ENCODE measurements at regions not wholly inside any gene's neighbourhood (a gene's known extent, or its start where the extent isn't known, plus 50 kb on each side); places are given as distances from the start of the nearest gene placed in this dataset.
A peak's percentile ranks its signal among the peaks of the same experiment; 100 is the strongest.

GRCh38 chr3:80533553-80533952 lies 765.8 kb upstream of the ROBO1 start:
- FAIRE-seq (no peak), DNase-seq (ENCODE audit: low spot score) (no peak)

GRCh38 chr3:80526153-80526552 lies 758.4 kb upstream of the ROBO1 start:
- DNase-seq (ENCODE audit: low spot score), result no peak
- no peak for FAIRE-seq

- no peak for FAIRE-seq
Measured at GRCh38 chr3:80521081-80521480, 753.3 kb upstream of the ROBO1 start.

GRCh38 chr3:80519436-80519835 lies 751.6 kb upstream of the ROBO1 start:
- no peak for DNase-seq (ENCODE audit: low spot score)
- FAIRE-seq, result no peak

More at GRCh38 chr3:80521081-80521480, 753.3 kb upstream of the ROBO1 start:
- no peak for DNase-seq (ENCODE audit: low spot score)

DNA sequence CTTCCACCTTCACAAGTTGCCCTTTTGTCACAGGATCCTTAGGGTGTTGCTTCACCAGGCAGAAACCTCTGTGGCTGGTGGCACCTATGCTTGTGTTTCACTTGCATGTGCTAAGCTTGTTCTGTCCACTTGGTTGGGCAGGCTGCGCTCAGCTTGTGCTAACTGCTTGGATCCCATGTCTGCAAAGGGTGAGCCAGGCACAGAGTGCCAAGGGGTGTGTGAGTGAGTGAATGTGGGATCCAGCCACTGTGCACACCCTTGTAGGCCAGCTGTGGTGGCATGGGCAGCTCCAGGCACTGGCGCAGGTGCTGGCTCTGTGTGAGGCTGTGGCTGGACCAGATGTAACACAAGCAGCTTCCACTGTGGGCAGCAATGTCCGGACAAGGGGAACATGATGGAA lies 728.7 kb upstream of the ROBO1 start:
- DNase-seq (ENCODE audit: low spot score), result no peak
- no peak for FAIRE-seq

GRCh38 chr3:80492162-80492561 lies 724.4 kb upstream of the ROBO1 start:
- no peak for DNase-seq (ENCODE audit: low spot score)
- FAIRE-seq, result peak; percentile 5

DNA sequence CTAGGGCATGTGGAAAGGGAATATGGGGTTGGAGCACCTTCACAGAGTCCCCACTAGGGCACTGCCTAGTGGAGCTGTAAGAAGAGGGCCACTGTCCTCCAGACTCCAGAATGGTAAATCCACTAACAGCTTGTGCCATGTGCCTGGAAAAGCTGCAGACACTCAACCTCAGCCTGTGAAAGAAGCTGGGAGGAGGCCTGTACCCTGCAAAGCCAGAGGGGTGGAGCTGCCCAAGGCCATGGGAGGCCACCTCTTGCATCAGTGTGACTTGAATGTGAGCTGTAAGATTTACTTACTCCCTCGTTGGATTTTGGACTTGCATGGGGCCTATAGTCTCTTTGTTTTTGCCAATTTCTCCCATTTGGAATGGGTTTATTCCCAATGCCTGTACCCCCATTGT lies 705.2 kb upstream of the ROBO1 start:
- FAIRE-seq, result no peak
- no peak for DNase-seq (ENCODE audit: low spot score)

DNA sequence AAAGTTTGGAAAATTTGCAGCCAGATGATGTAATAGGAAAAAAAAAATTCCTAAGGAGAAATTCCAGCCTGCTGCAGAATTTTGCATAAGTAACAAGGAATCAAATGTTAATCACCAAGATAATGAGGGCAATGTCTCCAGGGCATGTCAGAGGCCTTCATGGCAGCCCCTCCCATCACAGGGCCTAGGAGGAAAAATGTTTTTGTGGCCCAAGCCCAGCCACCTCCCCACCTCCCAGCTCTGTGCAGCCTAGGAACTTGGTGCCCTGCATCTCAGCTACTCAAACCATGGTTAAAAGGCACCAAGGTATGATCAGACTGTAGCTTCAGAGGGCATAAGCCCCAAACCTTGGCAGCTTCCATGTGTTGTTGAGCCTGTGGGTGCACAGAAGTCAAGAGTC lies 704.7 kb upstream of the ROBO1 start:
- FAIRE-seq (no peak), DNase-seq (ENCODE audit: low spot score) (no peak)

GRCh38 chr3:80470433-80470832 lies 702.6 kb upstream of the ROBO1 start:
- DNase-seq (ENCODE audit: low spot score) (no peak), FAIRE-seq (peak; percentile 58)

GRCh38 chr3:80465746-80466145 lies 697.9 kb upstream of the ROBO1 start:
- FAIRE-seq (no peak), DNase-seq (ENCODE audit: low spot score) (no peak)

DNA sequence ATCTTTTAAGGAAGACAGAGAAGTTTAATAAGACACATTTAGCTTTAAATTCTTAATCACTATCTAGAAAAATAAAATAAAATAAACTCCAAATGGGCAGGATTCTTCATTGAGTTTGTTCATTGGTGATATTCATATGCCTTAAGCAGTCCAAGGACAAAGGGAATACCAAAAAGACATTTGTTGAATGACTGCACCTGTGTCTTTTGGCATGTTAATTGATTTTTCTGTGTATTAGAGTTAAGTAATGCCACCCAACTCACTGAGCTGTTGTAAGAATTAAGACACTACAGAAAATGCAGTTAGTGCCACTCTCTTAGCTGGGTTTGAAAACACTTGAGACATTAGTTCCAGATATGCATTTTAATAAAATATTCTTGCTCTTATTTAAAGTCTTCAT lies 683.6 kb upstream of the ROBO1 start:
- DNase-seq (ENCODE audit: low spot score), result no peak
- no peak for FAIRE-seq

DNA sequence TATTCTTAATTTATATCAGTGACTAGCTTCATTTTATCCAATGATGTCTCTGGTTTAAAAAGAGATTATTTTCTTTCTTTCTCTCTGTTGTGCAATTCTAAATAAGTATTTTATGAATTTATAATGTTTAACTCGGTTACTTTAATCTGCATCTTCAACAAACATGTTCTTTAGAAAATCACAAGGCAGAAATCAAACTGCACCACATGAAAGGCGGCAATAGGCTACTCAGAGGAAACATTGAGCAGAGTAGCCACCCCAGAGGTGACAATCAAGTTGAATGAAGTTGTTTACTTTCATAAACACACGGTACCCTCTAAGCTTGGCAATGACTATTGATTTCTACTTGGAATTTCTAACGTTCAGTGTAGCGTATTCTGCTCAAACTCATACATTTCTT lies 677.8 kb upstream of the ROBO1 start:
- DNase-seq (ENCODE audit: low spot score) (no peak), FAIRE-seq (no peak)

DNA sequence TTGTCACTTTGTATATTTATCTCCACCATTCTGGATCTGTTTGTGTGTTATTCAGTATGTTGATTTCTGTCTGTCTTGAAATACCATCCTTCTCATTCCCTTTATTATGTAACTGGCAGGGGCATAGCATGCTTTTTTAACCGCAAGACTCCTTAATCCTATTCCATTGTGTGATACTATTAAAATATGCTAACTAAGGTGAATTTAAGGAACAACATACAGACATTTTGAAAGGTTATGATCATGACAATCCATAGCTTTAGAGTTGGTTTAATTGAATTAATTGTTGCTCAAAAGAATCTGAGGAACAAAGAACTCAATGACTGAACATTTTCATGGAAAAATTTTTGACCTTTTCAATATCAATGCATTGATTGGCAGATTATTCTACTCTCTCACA lies 677.3 kb upstream of the ROBO1 start:
- DNase-seq (ENCODE audit: low spot score) (no peak), FAIRE-seq (no peak)

- FAIRE-seq (no peak), DNase-seq (ENCODE audit: low spot score) (no peak)
Measured at GRCh38 chr3:80439490-80439889, 671.7 kb upstream of the ROBO1 start.

DNA sequence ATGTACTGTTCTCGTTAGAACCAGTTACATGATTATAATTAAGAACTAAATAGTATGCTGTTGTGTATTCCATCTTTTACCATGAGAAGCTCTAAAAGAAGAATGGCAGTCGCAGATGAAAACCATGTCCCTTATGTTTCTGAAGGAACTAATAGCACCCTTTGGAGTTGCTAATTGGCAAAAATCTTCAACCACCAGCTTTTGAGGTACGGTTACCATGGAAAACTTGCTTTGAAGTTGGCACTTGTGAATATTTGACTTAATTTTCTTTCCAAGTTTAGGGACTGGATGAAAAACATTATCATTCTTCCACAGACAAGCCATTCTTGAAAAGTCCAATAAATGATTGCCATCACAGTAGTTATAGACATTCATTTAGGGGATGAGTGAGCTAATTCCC lies 666.6 kb upstream of the ROBO1 start:
- FAIRE-seq (no peak), DNase-seq (ENCODE audit: low spot score) (no peak)

GRCh38 chr3:80424951-80425350 lies 657.2 kb upstream of the ROBO1 start:
- DNase-seq (ENCODE audit: low spot score) (no peak), FAIRE-seq (no peak)

DNA sequence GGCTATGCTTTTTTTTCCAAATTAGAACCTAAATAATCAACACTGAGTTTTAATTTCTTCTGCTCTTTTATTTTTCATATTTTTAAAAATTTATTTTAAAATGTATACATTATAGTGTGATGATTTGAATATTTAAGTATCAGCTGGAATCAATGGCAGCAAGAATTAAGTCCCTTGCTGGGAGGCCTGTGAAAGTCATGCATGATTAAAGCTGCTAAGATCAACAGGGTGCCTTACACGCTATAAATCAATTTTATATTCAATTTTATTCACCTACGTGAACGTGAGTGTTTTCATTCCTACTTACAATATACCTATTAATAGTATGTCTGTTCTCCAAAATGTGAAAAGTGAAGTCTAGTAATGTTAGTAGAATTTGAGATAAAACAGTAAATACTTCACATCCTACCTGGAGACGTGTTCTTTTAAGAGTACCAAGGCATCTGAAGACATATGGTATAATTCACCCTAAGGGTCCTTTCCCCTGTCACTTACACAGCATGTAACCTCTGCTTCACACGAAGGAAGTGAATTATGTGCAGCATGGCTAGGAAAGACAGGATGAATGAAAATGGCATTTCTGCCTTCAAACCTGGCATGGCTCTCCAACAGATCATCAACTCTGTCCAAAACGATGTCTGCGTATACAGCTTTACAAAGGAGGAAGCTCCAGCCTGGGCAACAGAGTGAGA lies 640.4 kb upstream of the ROBO1 start:
- FAIRE-seq (no peak), DNase-seq (ENCODE audit: low spot score) (no peak)

- no peak for DNase-seq (ENCODE audit: low spot score)
- no peak for FAIRE-seq
Measured at GRCh38 chr3:80405618-80406017, 637.8 kb upstream of the ROBO1 start.

DNA sequence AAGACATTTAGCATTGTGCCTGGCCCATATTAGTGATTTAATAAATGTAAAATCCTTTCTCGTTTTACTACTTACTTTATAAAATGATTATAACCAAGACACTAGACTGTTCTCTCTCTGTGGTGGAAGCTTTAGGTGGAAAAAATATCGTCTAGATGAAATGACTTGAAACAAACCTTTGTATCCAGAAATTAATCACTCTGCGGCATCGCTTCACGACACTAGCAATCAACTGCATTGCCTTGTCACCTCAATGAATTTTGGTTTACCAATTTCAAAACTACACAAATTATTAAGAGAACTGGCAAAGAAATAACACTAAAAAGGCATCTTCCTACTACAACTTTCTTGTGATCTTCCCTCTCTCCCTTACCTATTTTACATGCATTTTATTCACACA lies 627.2 kb upstream of the ROBO1 start:
- DNase-seq (ENCODE audit: low spot score) (no peak), FAIRE-seq (no peak)

GRCh38 chr3:80391573-80391972 lies 623.8 kb upstream of the ROBO1 start:
- DNase-seq (ENCODE audit: low spot score), result no peak
- FAIRE-seq, result no peak

- no peak for FAIRE-seq
- no peak for DNase-seq (ENCODE audit: low spot score)
Measured at GRCh38 chr3:80384811-80385210, 617.0 kb upstream of the ROBO1 start.

DNA sequence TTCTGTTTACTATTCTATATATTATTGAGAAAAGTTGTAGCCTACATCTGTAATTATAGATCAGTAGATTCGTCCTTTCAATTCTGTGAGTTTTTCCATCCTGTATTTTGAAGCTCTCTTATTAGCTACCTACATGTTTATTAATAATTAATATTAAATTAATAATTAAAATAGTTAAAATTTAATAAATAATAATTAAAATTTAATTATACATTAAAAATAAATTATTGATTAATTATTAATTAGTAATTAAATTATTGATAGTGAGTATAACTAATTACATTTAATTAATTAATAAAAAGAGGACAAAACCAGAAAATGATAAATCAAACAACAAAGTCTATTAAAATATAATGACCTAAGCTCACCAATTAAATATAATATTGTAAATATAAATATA lies 606.6 kb upstream of the ROBO1 start:
- no peak for DNase-seq (ENCODE audit: low spot score)
- FAIRE-seq, result no peak

DNA sequence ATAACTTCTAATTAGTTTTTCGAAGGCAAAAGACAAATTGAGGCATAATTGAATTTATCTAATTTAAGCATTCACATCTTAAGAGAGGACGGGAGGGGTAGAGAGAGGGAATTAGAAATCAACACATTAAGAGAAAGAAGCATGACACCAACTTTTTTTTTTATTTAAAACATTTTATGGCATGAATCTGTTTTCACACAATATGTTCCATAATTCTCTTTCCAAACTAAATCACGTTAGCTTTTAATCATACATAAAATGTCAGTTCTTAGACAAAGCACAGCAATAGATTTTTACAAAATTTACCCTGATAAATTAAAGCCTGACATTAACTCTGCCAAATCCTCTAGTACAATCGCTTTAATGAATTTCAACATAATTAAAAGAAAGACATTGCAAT lies 600.8 kb upstream of the ROBO1 start:
- DNase-seq (ENCODE audit: low spot score) (no peak), FAIRE-seq (no peak)

All from urothelium cell line (cell line).